ENCODE measurements at regions not wholly inside any gene's neighbourhood (a gene's known extent, or its start where the extent isn't known, plus 50 kb on each side); places are given as distances from the start of the nearest gene placed in this dataset.
A peak's percentile ranks its signal among the peaks of the same experiment; 100 is the strongest.

GRCh38 chr2:147433822-147434221 is 411.0 kb upstream of the ACVR2A start:
- no peak for ATAC-seq
- intact Hi-C loops (cut with DNase I, micrococcal nuclease): no loop called here

GRCh38 chr2:147430408-147430807 is 414.4 kb upstream of the ACVR2A start:
- intact Hi-C loops (cut with DNase I, micrococcal nuclease): no loop called here
- DNase-seq (peak in 1 of 3 donors; percentile 16), ATAC-seq (peak; percentile 30)
- no peak for TF ChIP-seq CTCF (IDR thresholded peaks at IDR 0.05)
- no peaks in the 10 kb centered on the region for H3K9me3 ChIP-seq
- H3K4me3 ChIP-seq: no peak overlapping the region
- no peaks in the 10 kb centered on the region for H3K36me3 ChIP-seq (ENCODE audit: low read depth)
- H3K4me1 ChIP-seq (ENCODE audit: low read depth): no peaks in the 10 kb centered on the region

More at GRCh38 chr2:147433822-147434221, 411.0 kb upstream of the ACVR2A start:
- H3K9me3 ChIP-seq: no peaks in the 10 kb centered on the region
- no peak overlapping the region for H3K4me3 ChIP-seq
- H3K4me1 ChIP-seq (ENCODE audit: low read depth): no peaks in the 10 kb centered on the region
- no peak for TF ChIP-seq CTCF (IDR thresholded peaks at IDR 0.05)
- H3K36me3 ChIP-seq (ENCODE audit: low read depth): no peaks in the 10 kb centered on the region
- DNase-seq: no peak

- ATAC-seq: no peak
- intact Hi-C loops (cut with DNase I, micrococcal nuclease): no loop called here
- Histone ChIP-seq H3K36me3 (ENCODE audit: low read depth) (no peaks in the 10 kb centered on the region), H3K4me3 (no peak overlapping the region), H3K4me1 (ENCODE audit: low read depth) (no peaks in the 10 kb centered on the region), H3K9me3 (no peaks in the 10 kb centered on the region)
- no peak for DNase-seq
- no peak for TF ChIP-seq CTCF (IDR thresholded peaks at IDR 0.05)
Measured at GRCh38 chr2:147428120-147428747, 416.6 kb upstream of the ACVR2A start.

- Histone ChIP-seq H3K9me3 (no peaks in the 10 kb centered on the region), H3K4me1 (ENCODE audit: low read depth) (no peaks in the 10 kb centered on the region), H3K36me3 (ENCODE audit: low read depth) (no peaks in the 10 kb centered on the region), H3K4me3 (no peak overlapping the region)
- DNase-seq: peak in 1 of 3 donors; percentile 26
- no peak for TF ChIP-seq CTCF (IDR thresholded peaks at IDR 0.05)
- intact Hi-C loops (cut with DNase I, micrococcal nuclease): no loop called here
- peak; percentile 92 for ATAC-seq
Measured at GRCh38 chr2:147425437-147426029, 419.3 kb upstream of the ACVR2A start.

- ATAC-seq: no peak
Measured at GRCh38 chr2:147424766-147425165, 420.1 kb upstream of the ACVR2A start.

More at GRCh38 chr2:147424766-147425165, 420.1 kb upstream of the ACVR2A start:
- intact Hi-C loops (cut with DNase I, micrococcal nuclease): no loop called here
- Histone ChIP-seq H3K4me1 (ENCODE audit: low read depth) (no peaks in the 10 kb centered on the region), H3K4me3 (no peak overlapping the region), H3K9me3 (no peaks in the 10 kb centered on the region), H3K36me3 (ENCODE audit: low read depth) (no peaks in the 10 kb centered on the region)
- TF ChIP-seq CTCF (IDR thresholded peaks at IDR 0.05): no peak
- no peak for DNase-seq

All from mucosa of descending colon (tissue), 3 donors.